GM23338 (cell line): ENCODE measurements at regions not wholly inside any gene's neighbourhood (a gene's known extent, or its start where the extent isn't known, plus 50 kb on each side); places are given as distances from the start of the nearest gene placed in this dataset.

Experiments used
- ATAC-seq: fragments of 200-7000 bp; cut with Tn5 transposase; 3 replicates; pipeline ENCODE4 v1.9.1; 2020
- DNase-seq: peaks from one replicate; pipeline ENCODE4 v3.0.0-alpha.2; 2015; ENCODE audit warnings: low spot score
- H2AFZ ChIP-seq: fragments of 200-600 bp; sonication (generic); 2 replicates; pipeline ENCODE4 v1.8.0; 2016; ENCODE audit warnings: antibody characterized with exemption, mild to moderate bottlenecking, moderate library complexity
- H3F3A ChIP-seq: fragments of 200-600 bp; sonication (generic); replicated peaks from 2 replicates; pipeline ENCODE4 v1.8.0; 2017; ENCODE audit warnings: antibody characterized with exemption, mixed run types, low read depth
- H3K27ac ChIP-seq: fragments of 200-600 bp; sonication (generic); 2 replicates; pipeline ENCODE4 v1.6.1; 2016; ENCODE audit warnings: low read depth
- H3K27me3 ChIP-seq: fragments of 200-600 bp; sonication (generic); 2 replicates; pipeline ENCODE4 v1.8.0; 2016; ENCODE audit warnings: mild to moderate bottlenecking, mixed run types, moderate library complexity; ENCODE audit not compliant: insufficient read depth
- H3K36me3 ChIP-seq: fragments of 200-600 bp; sonication (generic); 2 replicates; pipeline ENCODE4 v1.8.0; 2016; ENCODE audit warnings: mild to moderate bottlenecking; ENCODE audit not compliant: insufficient read depth
- H3K4me1 ChIP-seq: fragments of 200-600 bp; sonication (generic); 2 replicates; pipeline ENCODE4 v1.8.0; 2016; ENCODE audit warnings: mild to moderate bottlenecking, moderate library complexity; ENCODE audit not compliant: insufficient read depth
- H3K4me2 ChIP-seq: fragments of 200-600 bp; sonication (generic); 2 replicates; pipeline ENCODE4 v1.7.1; 2017; ENCODE audit warnings: mixed run types
- H3K4me3 ChIP-seq: fragments of 200-600 bp; sonication (generic); 2 replicates; pipeline ENCODE4 v1.6.1; 2016; ENCODE audit warnings: mixed run types
- H3K79me2 ChIP-seq: fragments of 200-600 bp; sonication (generic); replicated peaks from 2 replicates; pipeline ENCODE4 v1.8.0; 2017; ENCODE audit warnings: mild to moderate bottlenecking; ENCODE audit not compliant: insufficient read depth
- H3K9me2 ChIP-seq: fragments of 200-600 bp; sonication (generic); 2 replicates; pipeline ENCODE4 v1.8.0; 2017; ENCODE audit not compliant: insufficient read depth
- H4K20me1 ChIP-seq: fragments of 200-600 bp; sonication (generic); replicated peaks from 2 replicates; pipeline ENCODE4 v1.8.0; 2017; ENCODE audit warnings: mild to moderate bottlenecking; ENCODE audit not compliant: insufficient read depth
- H3K27ac Mint-ChIP-seq: 2 replicates; pipeline ENCODE4 v1.8.0; 2020; ENCODE audit warnings: inconsistent platforms, mild to moderate bottlenecking, moderate library complexity, mixed read lengths
- H3K27me3 Mint-ChIP-seq: 3 replicates; pipeline ENCODE4 v1.8.0; 2022; ENCODE audit warnings: low read depth, mild to moderate bottlenecking, moderate library complexity, mixed read lengths, inconsistent platforms; ENCODE audit not compliant: insufficient read depth, poor library complexity
- H3K36me3 Mint-ChIP-seq: 3 replicates; pipeline ENCODE4 v1.8.0; 2021; ENCODE audit warnings: low read depth, mild to moderate bottlenecking, inconsistent platforms, moderate library complexity, mixed read lengths
- H3K4me1 Mint-ChIP-seq: 3 replicates; pipeline ENCODE4 v1.8.0; 2020; ENCODE audit warnings: mild to moderate bottlenecking, inconsistent platforms, mixed read lengths
- H3K4me3 Mint-ChIP-seq: 3 replicates; pipeline ENCODE4 v1.8.0; 2021; ENCODE audit warnings: moderate library complexity, mild to moderate bottlenecking, inconsistent platforms, mixed read lengths
- H3K9me3 Mint-ChIP-seq: 3 replicates; pipeline ENCODE4 v1.8.0; 2020; ENCODE audit warnings: moderate library complexity, mild to moderate bottlenecking, inconsistent platforms, mixed read lengths
- CREB1 ChIP-seq: fragments of 250-450 bp; sonication (Bioruptor Pico); IDR thresholded peaks from 2 replicates; pipeline ENCODE4 v1.5.0; 2020; ENCODE audit warnings: low read depth, mild to moderate bottlenecking, moderate library complexity
- EZH2 ChIP-seq: fragments of 200-600 bp; sonication (generic); IDR thresholded peaks from one replicate; pipeline ENCODE4 v1.8.0; 2017; ENCODE audit warnings: antibody characterized with exemption, mild to moderate bottlenecking, low read depth; ENCODE audit not compliant: unreplicated experiment
- EZH2phosphoT487 ChIP-seq: fragments of 200-600 bp; sonication (generic); IDR thresholded peaks from one replicate; pipeline ENCODE4 v1.8.1; 2018; ENCODE audit warnings: antibody characterized with exemption; ENCODE audit not compliant: unreplicated experiment
- JUNB ChIP-seq: IDR thresholded peaks from one replicate; pipeline ENCODE4 v1.6.1; 2016; ENCODE audit warnings: antibody characterized with exemption; ENCODE audit not compliant: unreplicated experiment
- POLR2AphosphoS5 ChIP-seq: IDR thresholded peaks from 2 replicates; pipeline ENCODE4 v1.6.1; 2016; ENCODE audit warnings: antibody characterized with exemption, low read depth
- REST ChIP-seq: IDR thresholded peaks from one replicate; pipeline ENCODE4 v1.6.1; 2018; ENCODE audit warnings: antibody characterized with exemption; ENCODE audit not compliant: unreplicated experiment
- STAT1 ChIP-seq: IDR thresholded peaks from one replicate; pipeline ENCODE4 v1.6.1; 2016; ENCODE audit warnings: antibody characterized with exemption; ENCODE audit not compliant: unreplicated experiment
- ZNF114 ChIP-seq: fragments of 250-450 bp; sonication (Bioruptor Pico); IDR thresholded peaks from 2 replicates; pipeline ENCODE4 v1.5.0; 2020; ENCODE audit warnings: mild to moderate bottlenecking, moderate library complexity
- ZNF331 ChIP-seq: fragments of 250-450 bp; sonication (Bioruptor Pico); IDR thresholded peaks from 2 replicates; pipeline ENCODE4 v1.5.0; 2020; ENCODE audit warnings: low read depth, mild to moderate bottlenecking, moderate library complexity
- ZNF462 ChIP-seq: fragments of 250-450 bp; sonication (Bioruptor Pico); IDR thresholded peaks from 2 replicates; pipeline ENCODE4 v1.5.0; 2020; ENCODE audit warnings: mild to moderate bottlenecking, moderate library complexity

- no peak for TF ChIP-seq REST
- TF ChIP-seq ZNF114 (CRISPR knock-in tag) = no peak
- no peak for TF ChIP-seq CREB1
- TF ChIP-seq ZNF331 = no peak
- no peak for TF ChIP-seq JUNB
- no peak for TF ChIP-seq STAT1
- TF ChIP-seq EZH2phosphoT487 = no peak
- no peak for TF ChIP-seq POLR2AphosphoS5
These were observed 425.6 kb downstream of the RWDD3 start (continued) for GRCh38 chr1:95659588-95659987.

- Mint-ChIP-seq H3K36me3 (peaks cover 5% of the 10 kb centered on the region; the same call in 1 of the 3 replicates), H3K27me3 (peaks cover 3% of the 10 kb centered on the region), H3K4me3 (no peak overlapping the region), H3K9me3 (peaks cover 14% of the 10 kb centered on the region; the same call in 2 of the 3 replicates), H3K4me1 (no peaks in the 10 kb centered on the region), H3K27ac (no peak overlapping the region)
- no peaks in the 10 kb centered on the region for H3K4me1 ChIP-seq
- no peak overlapping the region for H3K27ac ChIP-seq
- H3F3A ChIP-seq = no peaks in the 10 kb centered on the region
- no peak for ATAC-seq
- no peak overlapping the region for H2AFZ ChIP-seq
- no peak overlapping the region for H3K4me3 ChIP-seq
- no peak for DNase-seq
- no peak overlapping the region for H3K4me2 ChIP-seq
- peaks cover 5% of the 10 kb centered on the region; the same call in 1 of the 2 replicates for H3K36me3 ChIP-seq
- no peaks in the 10 kb centered on the region for H3K27me3 ChIP-seq
- H3K79me2 ChIP-seq = no peaks in the 10 kb centered on the region
- TF ChIP-seq ZNF331 = no peak
- no peak for TF ChIP-seq CREB1
- TF ChIP-seq EZH2 = no peak
- TF ChIP-seq ZNF462 = no peak
- no peak for TF ChIP-seq REST
- TF ChIP-seq STAT1 = no peak
- H3K9me2 ChIP-seq = peaks cover 9% of the 10 kb centered on the region
- H4K20me1 ChIP-seq = no peaks in the 10 kb centered on the region
These were observed 426.7 kb downstream of the RWDD3 start for GRCh38 chr1:95660736-95661135.
